CD8-positive, alpha-beta memory T cell (primary cell): ENCODE measurements at regions not wholly inside any gene's neighbourhood (a gene's known extent, or its start where the extent isn't known, plus 50 kb on each side); places are given as distances from the start of the nearest gene placed in this dataset.
A peak's percentile ranks its signal among the peaks of the same experiment; 100 is the strongest.
"Not testable (repeated sequence)": the region's sequence is repeated elsewhere in the genome, so short reads cannot be mapped to it uniquely, and the experiment has no call there.

Source experiments
- CTCF ChIA-PET: fragments of 350-600 bp; sonication (Branson Sonifier 250); formaldehyde crosslinking; loops from one replicate; lab custom pipeline; 2021; ENCODE audit warnings: antibody characterized with exemption; lab: Charles Lee
- POLR2A ChIA-PET: fragments of 350-600 bp; sonication (Branson Sonifier 250); formaldehyde crosslinking; loops from one replicate; lab custom pipeline; 2021; ENCODE audit warnings: antibody characterized with exemption; lab: Charles Lee
- DNase-seq, 5 donors: peaks; one replicate each; pipeline versions ENCODE4 v3.0.0 to v3.0.0-alpha.2; 2020 to 2022; ENCODE audit warnings: mixed read lengths in 1 of 5
- H3K27ac ChIP-seq: one replicate; pipeline ENCODE4 v1.7.0; 2013; ENCODE audit warnings: low read depth, mild to moderate bottlenecking, low read length, moderate library complexity
- H3K27me3 ChIP-seq: 2 replicates; pipeline ENCODE4 v1.7.0; 2013; ENCODE audit warnings: low read length, mild to moderate bottlenecking; ENCODE audit not compliant: insufficient read depth, poor library complexity, severe bottlenecking
- H3K36me3 ChIP-seq: 2 replicates; pipeline ENCODE4 v1.7.0; 2013; ENCODE audit warnings: mild to moderate bottlenecking, low read length, moderate library complexity; ENCODE audit not compliant: insufficient read depth
- H3K4me1 ChIP-seq: 2 replicates; pipeline ENCODE4 v1.7.0; 2013; ENCODE audit warnings: mild to moderate bottlenecking, low read length, moderate library complexity; ENCODE audit not compliant: insufficient read depth
- H3K4me3 ChIP-seq: 2 replicates; pipeline ENCODE4 v1.7.0; 2013; ENCODE audit warnings: mild to moderate bottlenecking, low read length
- H3K9me3 ChIP-seq: 2 replicates; pipeline ENCODE4 v1.7.0; 2013; ENCODE audit warnings: mild to moderate bottlenecking, low read length
- H3K27ac Mint-ChIP-seq, 8 donors: one replicate each; pipeline ENCODE4 v1.8.0; 2020 to 2021; ENCODE audit warnings: mixed read lengths in 8 of 8, mild to moderate bottlenecking in 6 of 8, inconsistent platforms in 3 of 8, moderate library complexity in 3 of 8
- H3K27me3 Mint-ChIP-seq, 2 donors: one replicate each; pipeline ENCODE4 v1.8.0; 2020 to 2021; ENCODE audit warnings: mixed read lengths in 2 of 2, mild to moderate bottlenecking in 1 of 2, moderate library complexity in 1 of 2
- H3K36me3 Mint-ChIP-seq, 3 donors: one replicate each; pipeline ENCODE4 v1.8.0; 2020 to 2021; ENCODE audit warnings: mixed read lengths in 3 of 3, inconsistent platforms in 1 of 3, mild to moderate bottlenecking in 1 of 3
- H3K4me1 Mint-ChIP-seq, 3 donors: one replicate each; pipeline ENCODE4 v1.8.0; 2020 to 2021; ENCODE audit warnings: mixed read lengths in 3 of 3, inconsistent platforms in 1 of 3, mild to moderate bottlenecking in 1 of 3
- H3K4me3 Mint-ChIP-seq, 7 donors: one replicate each; pipeline ENCODE4 v1.8.0; 2020 to 2021; ENCODE audit warnings: mixed read lengths in 7 of 7, mild to moderate bottlenecking in 6 of 7, moderate library complexity in 4 of 7, inconsistent platforms in 2 of 7
- H3K9me3 Mint-ChIP-seq, 5 donors: one replicate each; pipeline ENCODE4 v1.8.0; 2020 to 2022; ENCODE audit warnings: mixed read lengths in 5 of 5, mild to moderate bottlenecking in 3 of 5, moderate library complexity in 2 of 5, inconsistent platforms in 1 of 5

DNA sequence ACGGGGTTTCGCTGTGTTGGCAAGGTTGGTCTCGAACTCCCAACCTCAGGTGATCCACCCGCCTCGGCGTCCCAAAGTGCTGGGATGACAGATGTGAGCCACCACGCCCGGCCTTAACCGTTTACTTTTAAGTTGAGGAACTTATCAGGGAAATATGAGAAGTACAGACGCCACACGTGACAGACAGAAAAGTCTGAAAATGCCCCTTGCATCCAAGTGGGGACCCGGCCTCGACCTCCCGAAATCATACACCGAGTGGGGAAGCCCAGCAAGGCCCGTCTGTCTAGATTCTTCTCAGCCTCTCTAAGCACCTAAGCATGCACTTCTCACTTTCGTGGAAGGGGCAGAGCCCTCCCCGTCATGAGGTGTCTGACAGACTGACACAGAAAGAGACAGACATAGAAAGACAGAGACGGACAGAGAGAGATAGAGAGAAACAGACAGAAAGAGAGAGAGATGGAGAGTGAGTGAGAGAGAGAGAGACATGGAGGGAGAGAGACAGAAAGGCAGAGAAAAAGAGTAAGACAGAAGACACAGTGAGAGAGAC, 107.3 kb upstream of the ANKRD30BL start:
- Histone ChIP-seq H3K27ac (no peak overlapping the region), H3K36me3 (no peaks in the 10 kb centered on the region), H3K9me3 (no peaks in the 10 kb centered on the region), H3K27me3 (no peaks in the 10 kb centered on the region), H3K4me1 (no peaks in the 10 kb centered on the region), H3K4me3 (no peak overlapping the region)
- H3K9me3 Mint-ChIP-seq, result peaks cover 0 to under 1% (median 0%) of the 10 kb centered on the region in 5 donors
- CTCF ChIA-PET, result no interaction called here
- peaks cover 0 to 4% (median 3%) of the 10 kb centered on the region in 3 donors for H3K4me1 Mint-ChIP-seq
- H3K27ac Mint-ChIP-seq, result no peak overlapping the region
- peaks cover 0 to 2% (median 0%) of the 10 kb centered on the region in 3 donors for H3K36me3 Mint-ChIP-seq
- DNase-seq, result no peak
- peaks cover 3 to 4% of the 10 kb centered on the region in 2 donors for H3K27me3 Mint-ChIP-seq
- H3K4me3 Mint-ChIP-seq, result peak overlapping the region in 1 of 7 donors; percentile 65
- POLR2A ChIA-PET, result no interaction called here

DNA sequence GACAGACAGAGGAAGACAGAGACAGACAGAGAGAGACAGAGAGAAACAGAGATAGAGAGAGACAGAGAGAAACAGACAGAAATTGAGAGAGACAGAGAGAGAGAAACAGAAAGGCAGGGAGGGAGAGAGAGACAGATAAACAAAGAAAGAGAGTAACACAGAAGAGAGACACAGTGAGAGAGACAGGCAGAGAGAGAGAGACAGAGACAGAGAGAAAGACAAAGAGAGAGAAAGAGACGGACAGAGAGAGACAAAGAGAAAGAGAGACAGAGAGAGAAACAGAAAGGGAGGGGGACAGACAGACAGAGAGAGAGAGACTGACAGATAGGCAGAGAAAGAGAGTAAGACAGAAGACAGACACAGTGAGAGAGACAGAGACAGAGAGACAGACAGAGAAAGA, 108.5 kb upstream of the ANKRD30BL start:
- H3K36me3 Mint-ChIP-seq, result peaks cover 0 to 4% (median 0%) of the 10 kb centered on the region in 3 donors
- no peak overlapping the region for H3K4me3 ChIP-seq
- H3K9me3 Mint-ChIP-seq, result peaks cover 0 to 8% (median 2%) of the 10 kb centered on the region in 5 donors
- no peaks in the 10 kb centered on the region for H3K27me3 ChIP-seq
- no peaks in the 10 kb centered on the region for H3K36me3 ChIP-seq
- H3K9me3 ChIP-seq, result no peaks in the 10 kb centered on the region
- H3K27me3 Mint-ChIP-seq, result peaks cover 0 to 3% of the 10 kb centered on the region in 2 donors
- no peak overlapping the region for H3K27ac Mint-ChIP-seq
- H3K4me1 ChIP-seq, result no peaks in the 10 kb centered on the region
- POLR2A ChIA-PET, result no interaction called here
- no peak overlapping the region for H3K27ac ChIP-seq
- peaks cover 0 to 4% (median 3%) of the 10 kb centered on the region in 3 donors for H3K4me1 Mint-ChIP-seq
- CTCF ChIA-PET, result no interaction called here
- no peak overlapping the region for H3K4me3 Mint-ChIP-seq
- no peak for DNase-seq

DNA sequence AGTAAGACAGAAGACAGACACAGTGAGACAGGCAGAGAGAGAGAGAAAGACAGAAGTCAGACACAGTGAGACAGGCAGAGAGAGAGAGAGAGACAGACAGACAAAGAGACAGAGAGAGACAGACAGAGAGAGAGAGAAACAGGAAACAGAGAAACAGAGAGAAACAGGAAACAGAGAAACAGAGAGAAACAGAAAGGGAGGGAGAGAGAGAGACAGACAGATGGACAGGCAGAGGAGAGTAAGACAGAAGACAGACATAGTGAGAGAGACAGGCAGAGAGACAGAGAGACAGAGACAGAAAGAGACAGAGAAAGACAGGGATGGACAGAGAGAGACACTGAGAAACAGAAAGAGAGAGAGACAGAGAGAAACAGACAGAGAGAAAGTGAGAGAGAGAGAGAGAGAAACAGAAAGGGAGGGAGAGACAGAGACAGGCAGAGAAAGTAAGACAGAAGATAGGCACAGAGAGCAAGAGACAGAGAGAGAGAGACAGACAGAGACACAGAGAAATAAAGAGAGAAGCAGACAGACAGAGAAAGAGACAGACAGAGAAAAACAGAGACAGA, 109.3 kb upstream of the ANKRD30BL start:
- Histone ChIP-seq H3K27ac (no peak overlapping the region), H3K4me1 (no peaks in the 10 kb centered on the region), H3K9me3 (no peaks in the 10 kb centered on the region), H3K36me3 (no peaks in the 10 kb centered on the region), H3K4me3 (no peak overlapping the region), H3K27me3 (no peaks in the 10 kb centered on the region)
- Mint-ChIP-seq H3K27ac (no peak overlapping the region), H3K9me3 (peaks cover 0 to 11% (median 4%) of the 10 kb centered on the region in 5 donors), H3K27me3 (peaks cover 0 to 3% of the 10 kb centered on the region in 2 donors), H3K4me3 (no peak overlapping the region), H3K4me1 (peaks cover 0 to 4% (median 3%) of the 10 kb centered on the region in 3 donors), H3K36me3 (peaks cover 0 to 4% (median 0%) of the 10 kb centered on the region in 3 donors)
- CTCF ChIA-PET, result no interaction called here
- POLR2A ChIA-PET, result no interaction called here
- no peak for DNase-seq

DNA sequence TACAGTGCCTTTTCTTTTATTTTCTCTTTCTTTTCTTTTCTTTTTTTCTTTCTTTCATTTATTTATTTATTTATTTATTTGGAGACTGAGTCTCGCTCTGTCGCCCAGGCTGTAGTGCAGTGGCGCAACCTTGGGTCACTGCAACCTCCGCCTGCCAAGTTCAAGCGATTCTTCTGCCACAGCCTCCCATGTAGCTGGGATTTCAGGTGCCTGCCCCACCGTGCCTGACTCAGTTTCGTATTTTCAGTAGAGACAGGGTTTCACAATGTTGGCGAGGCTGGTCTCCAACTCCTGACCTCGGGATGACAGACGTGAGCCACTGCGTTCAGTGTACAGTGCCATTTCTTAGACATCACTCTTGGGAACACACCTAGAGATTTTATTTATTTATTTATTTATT, 110.0 kb upstream of the ANKRD30BL start:
- H3K36me3 Mint-ChIP-seq, CTCF ChIA-PET, H3K4me1 ChIP-seq, H3K9me3 ChIP-seq, H3K4me3 ChIP-seq, H3K27ac Mint-ChIP-seq, H3K27me3 ChIP-seq, H3K4me3 Mint-ChIP-seq, POLR2A ChIA-PET, H3K27me3 Mint-ChIP-seq, H3K27ac ChIP-seq, H3K36me3 ChIP-seq, H3K4me1 Mint-ChIP-seq, DNase-seq: not testable (repeated sequence)
- peaks cover 0 to 12% (median 5%) of the 10 kb centered on the region in 5 donors for H3K9me3 Mint-ChIP-seq

DNA sequence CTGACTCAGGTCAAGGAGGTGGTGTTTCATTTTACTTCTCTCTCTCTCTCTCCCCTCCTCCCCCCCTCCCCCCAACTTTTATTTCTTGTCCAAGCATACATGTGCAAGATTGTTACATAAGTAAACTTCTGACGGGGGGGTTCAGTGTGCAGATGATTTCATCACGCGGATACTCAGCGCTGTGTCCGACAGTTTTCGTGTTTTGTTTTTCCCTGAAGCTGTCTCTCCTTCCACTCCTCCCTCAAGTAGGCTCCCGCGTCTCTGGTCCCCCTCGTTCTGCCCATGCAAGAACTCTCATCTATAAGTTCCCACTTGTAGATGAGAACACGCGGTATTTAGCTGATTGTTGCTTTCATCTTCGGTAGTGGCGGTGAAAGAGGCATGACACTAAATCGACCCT, 111.0 kb upstream of the ANKRD30BL start:
- Mint-ChIP-seq H3K27me3 (peaks cover 0 to 3% of the 10 kb centered on the region in 2 donors), H3K36me3 (peaks cover 0 to 4% (median 0%) of the 10 kb centered on the region in 3 donors), H3K4me3 (no peak overlapping the region), H3K4me1 (peaks cover 0 to 4% (median 3%) of the 10 kb centered on the region in 3 donors), H3K27ac (no peak overlapping the region), H3K9me3 (peaks cover under 1 to 15% (median 10%) of the 10 kb centered on the region in 5 donors)
- Histone ChIP-seq H3K4me3 (no peak overlapping the region), H3K36me3 (no peaks in the 10 kb centered on the region), H3K27ac (no peak overlapping the region), H3K27me3 (no peaks in the 10 kb centered on the region), H3K4me1 (no peaks in the 10 kb centered on the region), H3K9me3 (no peaks in the 10 kb centered on the region)
- no peak for DNase-seq
- ChIA-PET CTCF (no interaction called here), POLR2A (no interaction called here)

DNA sequence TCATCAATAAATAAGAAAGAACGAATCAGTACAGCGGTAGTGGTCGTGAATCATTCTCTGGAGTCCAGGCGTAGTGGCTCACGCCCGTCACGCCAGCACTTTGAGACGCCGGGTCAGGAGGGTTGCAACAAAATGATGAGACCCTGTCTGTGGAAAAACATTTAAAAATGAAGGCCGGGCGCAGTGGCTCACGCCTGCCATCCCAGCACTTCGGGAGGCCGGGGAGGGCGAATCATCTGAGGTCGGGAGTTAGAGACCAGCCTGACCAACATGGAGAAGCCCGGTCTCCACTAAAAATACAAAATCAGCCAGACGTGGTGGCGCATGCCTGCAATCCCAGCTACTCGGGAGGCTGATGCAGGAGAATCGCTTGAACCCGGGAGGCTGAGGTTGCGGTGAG, 111.8 kb upstream of the ANKRD30BL start:
- H3K4me3 Mint-ChIP-seq, H3K4me1 ChIP-seq, H3K4me1 Mint-ChIP-seq, H3K36me3 Mint-ChIP-seq, H3K27ac Mint-ChIP-seq, CTCF ChIA-PET, H3K4me3 ChIP-seq, H3K27me3 Mint-ChIP-seq, POLR2A ChIA-PET, H3K9me3 ChIP-seq, H3K27ac ChIP-seq, H3K27me3 ChIP-seq, DNase-seq, H3K36me3 ChIP-seq: not testable (repeated sequence)
- H3K9me3 Mint-ChIP-seq, result peaks cover 4 to 18% (median 12%) of the 10 kb centered on the region in 5 donors

DNA sequence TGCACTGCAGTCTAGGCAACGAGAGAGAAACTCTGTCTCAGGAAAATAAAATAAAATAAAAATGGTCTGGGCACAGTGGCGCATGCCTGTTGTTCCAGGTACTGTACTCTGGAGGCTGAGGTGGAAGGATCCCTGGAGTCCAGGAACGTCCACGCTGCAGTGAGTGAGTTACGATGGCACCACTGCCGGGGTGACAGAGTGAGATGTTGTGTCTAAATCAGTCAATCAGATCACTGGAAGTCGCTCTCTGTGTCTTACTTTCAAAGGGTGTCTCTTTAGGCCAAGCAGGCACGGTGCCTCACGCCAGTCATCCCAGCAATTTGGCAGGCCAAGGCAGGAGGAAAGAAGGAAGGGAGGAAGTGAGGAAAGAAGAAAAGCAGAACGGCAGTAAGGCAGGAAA, 112.2 kb upstream of the ANKRD30BL start:
- no peaks in the 10 kb centered on the region for H3K27me3 Mint-ChIP-seq
- H3K36me3 Mint-ChIP-seq, result peaks cover 0 to 4% (median 0%) of the 10 kb centered on the region in 3 donors
- no peak overlapping the region for H3K4me3 ChIP-seq
- H3K9me3 Mint-ChIP-seq, result peaks cover 4 to 18% (median 13%) of the 10 kb centered on the region in 5 donors
- H3K36me3 ChIP-seq, result no peaks in the 10 kb centered on the region
- no peaks in the 10 kb centered on the region for H3K27me3 ChIP-seq
- H3K4me1 ChIP-seq, result no peaks in the 10 kb centered on the region
- no peak overlapping the region for H3K27ac Mint-ChIP-seq
- H3K4me1 Mint-ChIP-seq, result no peaks in the 10 kb centered on the region
- H3K27ac ChIP-seq, result no peak overlapping the region
- ChIA-PET POLR2A (no interaction called here), CTCF (no interaction called here)
- H3K9me3 ChIP-seq, result no peaks in the 10 kb centered on the region
- H3K4me3 Mint-ChIP-seq, result no peak overlapping the region
- DNase-seq, result no peak

DNA sequence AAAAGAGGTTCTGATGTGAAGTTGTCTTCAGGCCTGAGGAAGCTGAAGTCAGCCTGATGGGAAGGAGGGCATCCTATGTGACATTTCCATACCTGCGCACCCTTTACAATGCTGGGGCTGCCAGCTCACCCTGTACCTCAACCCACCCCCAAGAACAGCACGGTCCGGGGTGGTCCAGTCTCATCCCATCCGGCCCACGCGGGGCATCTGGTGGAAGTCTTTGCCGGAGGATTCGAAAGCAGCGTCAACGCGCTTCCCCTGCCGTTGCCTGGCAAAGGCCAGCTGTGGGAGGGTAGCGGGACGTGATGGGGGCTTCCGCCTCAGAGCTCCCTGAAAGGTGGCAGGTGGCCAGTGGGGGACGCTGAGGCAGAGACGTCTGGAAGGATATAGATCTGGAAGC, 113.6 kb upstream of the ANKRD30BL start:
- Mint-ChIP-seq H3K9me3 (peaks cover 4 to 25% (median 15%) of the 10 kb centered on the region in 5 donors), H3K36me3 (peaks cover 0 to 4% (median 0%) of the 10 kb centered on the region in 3 donors), H3K27me3 (no peaks in the 10 kb centered on the region), H3K4me1 (no peaks in the 10 kb centered on the region), H3K27ac (no peak overlapping the region), H3K4me3 (no peak overlapping the region)
- no peak for DNase-seq
- no peaks in the 10 kb centered on the region for H3K27me3 ChIP-seq
- ChIA-PET CTCF (no interaction called here), POLR2A (no interaction called here)
- H3K9me3 ChIP-seq, result no peaks in the 10 kb centered on the region
- H3K36me3 ChIP-seq, result no peaks in the 10 kb centered on the region
- H3K4me1 ChIP-seq, result no peaks in the 10 kb centered on the region
- H3K4me3 ChIP-seq, result no peak overlapping the region
- no peak overlapping the region for H3K27ac ChIP-seq
